ENCODE measurements at regions not wholly inside any gene's neighbourhood (a gene's known extent, or its start where the extent isn't known, plus 50 kb on each side); places are given as distances from the start of the nearest gene placed in this dataset.

GRCh38 chr14:25911831-25912230 is 686.0 kb downstream of the NOVA1 start:
- Histone ChIP-seq H3K27me3 (ENCODE audit: low read length) (no peaks in the 10 kb centered on the region), H3K4me3 (ENCODE audit: low read length) (no peak overlapping the region), H3K27ac (ENCODE audit: low read length) (no peak overlapping the region), H3F3A (ENCODE audit: low read length, unreplicated experiment) (no peaks in the 10 kb centered on the region), H4K20me1 (ENCODE audit: low read length) (no peaks in the 10 kb centered on the region), H3K4me2 (ENCODE audit: low read length) (no peak overlapping the region), H3K79me2 (ENCODE audit: low read length) (no peaks in the 10 kb centered on the region), H3K9ac (ENCODE audit: low read length) (no peak overlapping the region), H3K9me2 (replicated peaks; ENCODE audit: low read length) (no peaks in the 10 kb centered on the region), H3K9me3 (ENCODE audit: low read length) (peaks cover 17% of the 10 kb centered on the region; the same call in 1 of the 2 replicates), H2AFZ (ENCODE audit: low read length) (no peak overlapping the region; the same call in 1 of the 2 replicates), H3K36me3 (ENCODE audit: low read depth, low read length) (no peaks in the 10 kb centered on the region), H3K4me1 (ENCODE audit: insufficient read depth, low read length) (no peaks in the 10 kb centered on the region)
- ATAC-seq, result no peak
- ChIA-PET CTCF (no interaction called here), POLR2A (ENCODE audit: unreplicated experiment) (no interaction called here)
- intact Hi-C loops (cut with micrococcal nuclease), result no loop called here
- TF ChIP-seq CTCF (conservative IDR thresholded peaks at IDR 0.05; ENCODE audit: low read depth, low read length) (no peak), EZH2 (IDR thresholded peaks at IDR 0.05; ENCODE audit: low read length, unreplicated experiment) (no peak), EZH2phosphoT487 (IDR thresholded peaks at IDR 0.05; ENCODE audit: borderline replicate concordance, low read length) (no peak)
- no TSS peak for BruUV-seq (replicated peaks)
- DNase-seq, result no peak

- CTCF ChIA-PET, result no interaction called here
- no peak for ATAC-seq
- H3K27me3 ChIP-seq (ENCODE audit: low read length), result no peaks in the 10 kb centered on the region
- intact Hi-C loops (cut with micrococcal nuclease), result no loop called here
- H3K4me2 ChIP-seq (ENCODE audit: low read length), result no peak overlapping the region
- no peak overlapping the region for H3K27ac ChIP-seq (ENCODE audit: low read length)
- H3K9ac ChIP-seq (ENCODE audit: low read length), result no peak overlapping the region
- no peaks in the 10 kb centered on the region for H3K79me2 ChIP-seq (ENCODE audit: low read length)
- TF ChIP-seq EZH2phosphoT487 (IDR thresholded peaks at IDR 0.05; ENCODE audit: borderline replicate concordance, low read length), result no peak
- TF ChIP-seq CTCF (conservative IDR thresholded peaks at IDR 0.05; ENCODE audit: low read depth, low read length), result no peak
- TF ChIP-seq EZH2 (IDR thresholded peaks at IDR 0.05; ENCODE audit: low read length, unreplicated experiment), result no peak
- no peaks in the 10 kb centered on the region for H4K20me1 ChIP-seq (ENCODE audit: low read length)
- no peaks in the 10 kb centered on the region for H3K36me3 ChIP-seq (ENCODE audit: low read depth, low read length)
- no peaks in the 10 kb centered on the region for H3K9me2 ChIP-seq (replicated peaks; ENCODE audit: low read length)
- no peaks in the 10 kb centered on the region for H3F3A ChIP-seq (ENCODE audit: low read length, unreplicated experiment)
- H3K4me3 ChIP-seq (ENCODE audit: low read length), result no peak overlapping the region
- POLR2A ChIA-PET (ENCODE audit: unreplicated experiment), result no interaction called here
- H3K4me1 ChIP-seq (ENCODE audit: insufficient read depth, low read length), result no peaks in the 10 kb centered on the region
- H3K9me3 ChIP-seq (ENCODE audit: low read length), result peaks cover 13% of the 10 kb centered on the region; the same call in 1 of the 2 replicates
- no peak overlapping the region for H2AFZ ChIP-seq (ENCODE audit: low read length)
- no TSS peak for BruUV-seq (replicated peaks)
- DNase-seq, result no peak
These were observed 688.6 kb downstream of the NOVA1 start for GRCh38 chr14:25909045-25909747.

- TF ChIP-seq CTCF (conservative IDR thresholded peaks at IDR 0.05; ENCODE audit: low read depth, low read length), result no peak
- no peak for TF ChIP-seq EZH2phosphoT487 (IDR thresholded peaks at IDR 0.05; ENCODE audit: borderline replicate concordance, low read length)
- TF ChIP-seq EZH2 (IDR thresholded peaks at IDR 0.05; ENCODE audit: low read length, unreplicated experiment), result no peak
- intact Hi-C loops (cut with micrococcal nuclease), result no loop called here
- Histone ChIP-seq H3K9me2 (replicated peaks; ENCODE audit: low read length) (no peaks in the 10 kb centered on the region), H3K9me3 (ENCODE audit: low read length) (peaks cover 13% of the 10 kb centered on the region; the same call in 1 of the 2 replicates), H3K4me3 (ENCODE audit: low read length) (no peak overlapping the region), H3K4me1 (ENCODE audit: insufficient read depth, low read length) (no peaks in the 10 kb centered on the region), H3K9ac (ENCODE audit: low read length) (no peak overlapping the region), H4K20me1 (ENCODE audit: low read length) (no peaks in the 10 kb centered on the region), H2AFZ (ENCODE audit: low read length) (no peak overlapping the region), H3K27me3 (ENCODE audit: low read length) (no peaks in the 10 kb centered on the region), H3K36me3 (ENCODE audit: low read depth, low read length) (no peaks in the 10 kb centered on the region), H3K79me2 (ENCODE audit: low read length) (no peaks in the 10 kb centered on the region), H3K4me2 (ENCODE audit: low read length) (no peak overlapping the region), H3K27ac (ENCODE audit: low read length) (no peak overlapping the region), H3F3A (ENCODE audit: low read length, unreplicated experiment) (no peaks in the 10 kb centered on the region)
- ChIA-PET CTCF (no interaction called here), POLR2A (ENCODE audit: unreplicated experiment) (no interaction called here)
- ATAC-seq (no peak), DNase-seq (no peak)
- BruUV-seq (replicated peaks), result no TSS peak
These were observed 689.4 kb downstream of the NOVA1 start for GRCh38 chr14:25908277-25909044.
